Activated CD4-positive, alpha-beta T cell treated with anti-CD3 and anti-CD28 coated beads for 4 hours (primary cell): ENCODE measurements at regions not wholly inside any gene's neighbourhood (a gene's known extent, or its start where the extent isn't known, plus 50 kb on each side); places are given as distances from the start of the nearest gene placed in this dataset.

ENCODE experiments used
- DNase-seq, 2 donors: peaks; one replicate each; pipeline ENCODE4 v3.0.0-alpha.2; 2020

DNA sequence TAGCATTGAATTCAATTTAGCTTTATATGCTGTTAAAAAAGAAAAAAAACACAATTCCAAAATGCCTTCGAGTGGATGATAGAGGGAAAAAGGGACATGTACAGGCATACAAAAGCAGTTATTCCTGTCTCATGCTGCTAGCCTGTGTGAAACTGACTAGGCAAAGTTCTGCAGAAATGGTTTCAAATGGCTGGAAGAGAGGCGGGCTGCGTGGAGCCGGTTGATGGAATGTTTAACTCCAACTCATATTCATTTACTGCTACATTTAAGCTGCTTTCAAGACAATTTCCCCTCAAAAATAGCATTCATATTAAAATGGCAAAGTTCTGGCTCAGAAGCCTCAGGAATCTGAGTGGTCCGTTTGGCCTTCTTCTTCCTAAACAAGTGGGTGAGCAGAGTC lies 143.8 kb upstream of the PPARGC1A start:
- DNase-seq: no peak

DNA sequence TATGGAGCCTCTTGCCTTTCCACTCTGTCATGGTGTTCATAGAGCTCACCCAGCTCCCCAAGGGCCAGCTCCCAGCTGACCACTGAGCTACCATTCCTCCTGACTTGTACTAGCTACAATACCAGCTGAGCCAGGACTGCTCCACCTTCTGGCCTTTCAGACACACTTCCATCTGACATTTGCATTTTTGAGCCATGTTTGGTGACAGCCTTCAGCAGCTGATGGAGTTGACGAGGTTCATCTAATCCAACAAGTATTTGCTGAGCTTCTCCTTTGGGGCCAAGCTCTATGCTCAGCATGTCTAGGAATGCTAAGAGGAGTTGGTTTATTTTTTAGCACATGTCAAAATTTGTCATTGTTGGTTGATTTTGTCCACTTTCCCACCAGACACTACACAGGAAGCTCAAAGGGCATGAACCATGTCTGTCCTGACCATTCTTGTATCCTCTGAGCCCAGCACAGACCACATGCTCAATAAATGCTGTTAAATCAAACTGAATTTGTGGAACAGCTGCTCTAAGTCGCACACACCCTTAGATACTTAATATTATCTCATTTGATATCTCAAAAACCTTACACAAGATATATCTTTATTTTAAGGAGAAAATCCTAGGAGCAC lies 142.6 kb upstream of the PPARGC1A start:
- no peak for DNase-seq

DNA sequence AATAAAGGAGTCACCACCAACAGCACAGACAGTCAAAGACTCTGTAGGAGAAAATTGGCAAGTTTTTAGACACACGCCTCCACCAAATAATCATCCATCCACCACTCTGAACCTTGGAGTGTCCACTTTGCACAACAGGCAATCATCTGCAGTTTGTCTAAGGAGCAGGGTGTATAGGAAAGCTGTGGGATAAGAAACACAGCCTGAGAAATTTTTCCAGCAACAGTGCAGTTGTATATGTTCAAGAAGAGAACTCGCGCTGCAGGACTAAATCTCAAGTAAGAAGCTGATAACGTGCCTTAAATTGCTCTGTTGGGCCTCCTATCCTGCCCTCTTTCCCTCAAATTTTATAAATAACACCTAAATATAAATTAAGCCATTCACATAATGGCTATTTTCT lies 136.7 kb upstream of the PPARGC1A start:
- DNase-seq: no peak

DNA sequence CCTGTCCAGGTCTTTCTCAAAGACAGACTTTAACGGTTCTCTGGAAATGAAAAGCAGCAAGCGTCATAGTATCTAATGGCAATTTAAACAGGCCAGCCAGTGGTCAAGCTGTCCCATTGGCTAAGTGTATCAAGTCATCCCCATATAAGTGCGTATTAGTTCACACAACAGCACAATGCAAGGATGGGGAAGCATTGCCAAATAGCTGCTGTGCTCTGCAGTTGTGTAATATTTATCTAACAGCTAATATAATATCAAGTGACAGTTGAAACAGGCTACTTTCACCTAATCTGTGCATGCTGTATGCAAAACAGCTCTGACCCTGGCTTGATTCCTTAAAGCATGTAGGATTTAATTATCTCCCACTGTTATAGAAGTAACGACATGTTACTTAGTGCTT lies 134.8 kb upstream of the PPARGC1A start:
- no peak for DNase-seq

DNA sequence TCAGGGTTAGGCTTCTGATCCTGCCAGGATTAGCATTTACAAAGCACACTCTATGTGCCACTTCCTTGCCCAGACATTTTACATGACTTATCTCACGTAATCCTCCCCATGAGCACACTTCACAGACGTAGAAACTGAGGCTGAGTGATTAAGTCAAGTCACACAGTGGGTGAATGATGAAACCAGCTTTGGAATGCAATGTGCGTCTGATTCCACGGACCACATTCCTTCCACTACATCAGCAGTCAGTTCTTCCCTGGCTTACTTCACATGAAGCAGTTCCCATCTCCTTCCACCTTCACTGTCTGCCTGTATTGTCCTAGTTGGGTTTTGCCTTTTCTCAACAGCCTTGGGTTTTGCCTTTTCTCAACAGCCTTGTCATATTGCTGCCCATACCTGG lies 134.3 kb upstream of the PPARGC1A start:
- no peak for DNase-seq

DNA sequence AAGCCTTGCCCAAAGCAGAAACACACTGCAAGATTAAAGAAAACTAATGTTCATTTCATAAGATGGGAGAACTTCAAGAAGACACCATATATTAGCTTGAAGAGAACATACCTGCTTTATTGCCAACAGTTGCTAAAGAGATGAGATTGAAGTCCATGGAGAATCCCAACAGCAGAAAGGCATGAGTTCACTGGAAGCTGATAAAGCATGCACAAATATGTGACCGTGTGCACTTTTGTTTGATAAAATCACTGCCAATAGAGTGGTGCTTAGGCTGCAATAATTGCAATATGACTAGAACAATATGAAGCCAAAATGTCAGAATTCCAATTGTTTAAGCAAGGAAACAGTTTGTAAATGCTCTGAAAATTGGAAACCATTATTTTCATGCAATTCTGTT lies 125.9 kb upstream of the PPARGC1A start:
- no peak for DNase-seq

DNA sequence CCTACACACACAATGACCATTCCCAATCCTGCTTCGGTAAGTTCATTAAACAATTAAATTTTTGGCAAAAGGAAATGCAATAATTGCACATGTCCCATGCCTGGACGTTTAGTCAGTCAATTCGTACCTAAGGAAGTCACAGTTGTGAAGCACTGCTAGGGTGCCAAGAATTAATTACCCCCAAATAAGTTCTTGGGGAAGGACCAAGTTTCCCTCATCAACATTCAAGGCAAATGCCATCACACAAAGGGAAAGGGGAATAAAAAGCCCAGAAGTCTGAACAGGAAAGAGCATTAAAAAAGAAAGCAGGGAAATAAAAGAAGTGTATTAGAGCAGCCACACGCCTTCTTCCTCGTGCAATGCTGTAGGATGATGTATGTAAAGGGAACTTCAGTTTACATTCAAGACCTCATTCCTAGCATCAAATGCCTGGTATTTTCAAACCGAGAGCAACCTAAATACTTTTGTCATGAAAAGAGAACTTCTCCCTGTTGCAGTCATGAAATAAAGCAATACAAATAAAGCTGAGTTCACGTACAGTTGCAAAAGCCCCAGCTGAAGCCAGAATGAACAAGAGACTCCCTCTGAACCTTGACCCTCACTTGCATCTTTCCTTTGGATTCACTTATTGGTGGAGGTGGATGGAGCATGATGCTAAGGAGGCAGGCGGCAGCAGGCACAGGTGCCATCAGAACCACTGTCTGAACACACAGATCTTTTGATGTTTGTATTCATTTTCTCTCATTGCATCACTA lies 124.0 kb upstream of the PPARGC1A start:
- no peak for DNase-seq

DNA sequence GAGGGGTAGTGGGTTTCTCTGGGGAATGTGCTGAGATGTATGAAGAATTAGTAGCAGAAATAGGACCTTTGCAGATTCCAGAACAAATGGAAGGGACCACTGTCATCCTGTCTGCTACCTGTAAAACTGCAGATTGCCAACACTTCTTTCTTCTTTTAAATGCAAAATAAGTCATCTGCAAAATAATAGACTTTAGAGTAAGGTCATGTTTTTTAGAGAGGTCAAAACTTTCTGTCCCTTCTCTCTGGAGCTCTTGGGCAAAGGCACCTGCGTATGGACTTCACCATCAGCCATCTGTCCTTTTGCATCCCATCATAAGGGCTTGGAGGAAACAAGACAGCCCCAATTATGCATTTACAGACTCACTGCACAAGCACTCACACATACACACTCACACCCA lies 121.1 kb upstream of the PPARGC1A start:
- no peak for DNase-seq

DNA sequence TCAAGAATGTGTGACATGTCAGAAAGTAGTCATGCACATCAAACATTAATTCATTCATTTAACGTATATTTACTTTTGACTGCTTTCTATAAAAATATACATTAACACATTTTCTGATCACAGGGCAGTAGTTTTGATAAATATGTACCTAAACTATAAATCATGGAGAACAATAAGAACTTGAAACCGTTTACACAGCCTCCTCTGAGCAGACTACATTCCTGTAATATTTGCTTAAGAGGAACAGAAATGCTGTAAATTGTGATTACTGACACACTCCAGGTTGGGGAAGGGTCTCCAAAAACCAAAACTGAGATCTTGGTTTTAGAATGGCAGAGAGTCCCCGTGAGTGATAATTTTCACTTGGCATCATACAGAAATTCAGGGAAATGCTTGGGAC lies 120.7 kb upstream of the PPARGC1A start:
- no peak for DNase-seq

DNA sequence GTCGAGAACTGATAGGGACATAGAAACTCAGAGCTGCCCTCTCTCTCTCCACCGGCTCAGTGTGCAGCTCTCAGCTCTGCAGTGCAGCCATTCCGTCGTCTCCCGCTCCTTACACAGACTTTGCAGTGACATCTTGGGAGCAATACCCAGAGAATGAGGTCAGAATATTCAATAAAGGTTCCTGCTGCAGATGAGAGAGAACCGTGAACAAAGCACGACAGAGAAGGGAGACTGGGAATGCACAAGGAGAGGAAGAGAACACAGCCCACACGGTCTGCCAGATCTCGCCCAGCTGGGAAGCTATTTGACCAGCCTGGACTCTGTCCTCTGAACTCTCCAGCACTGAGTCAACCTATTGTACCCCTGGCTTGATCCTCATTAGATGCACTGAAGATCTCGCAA lies 118.0 kb upstream of the PPARGC1A start:
- no peak for DNase-seq

DNA sequence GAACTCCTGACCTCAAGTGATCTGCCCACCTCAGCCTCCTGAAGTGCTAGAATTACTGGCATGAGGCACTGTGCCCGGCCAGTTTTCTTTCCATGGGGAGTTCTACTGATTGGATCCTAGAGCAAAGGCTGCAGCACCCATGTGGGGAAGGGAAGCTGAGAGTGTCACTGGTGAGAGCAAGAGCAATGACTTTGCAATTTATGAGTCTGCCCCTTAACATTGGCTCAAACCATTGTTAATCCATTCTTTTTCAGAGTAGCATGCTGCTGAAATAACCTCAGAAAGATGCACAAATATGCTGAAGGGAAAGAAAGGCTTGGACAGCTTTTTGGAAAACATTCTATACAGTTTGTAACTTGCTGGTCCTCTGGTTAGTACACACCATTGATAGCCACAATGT lies 116.4 kb upstream of the PPARGC1A start:
- DNase-seq: no peak

DNA sequence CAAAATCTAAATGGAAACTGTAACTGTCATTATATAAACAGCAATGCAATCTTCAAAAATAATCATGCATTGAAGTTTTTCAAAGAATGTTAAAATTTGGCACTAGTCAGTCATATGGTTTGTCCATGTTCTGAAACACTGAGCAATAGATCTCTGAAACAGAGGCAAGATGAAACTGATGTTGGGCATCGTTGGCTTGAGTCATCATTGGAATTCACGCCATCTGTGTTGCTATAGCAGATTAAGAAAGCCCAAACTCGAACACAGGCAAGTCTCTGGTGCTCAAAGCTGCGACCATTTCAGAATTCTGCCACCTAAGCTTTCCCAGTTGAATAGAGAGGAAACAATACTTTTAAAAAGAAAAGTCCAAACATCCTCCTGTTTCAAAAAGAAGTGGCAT lies 114.1 kb upstream of the PPARGC1A start:
- no peak for DNase-seq

DNA sequence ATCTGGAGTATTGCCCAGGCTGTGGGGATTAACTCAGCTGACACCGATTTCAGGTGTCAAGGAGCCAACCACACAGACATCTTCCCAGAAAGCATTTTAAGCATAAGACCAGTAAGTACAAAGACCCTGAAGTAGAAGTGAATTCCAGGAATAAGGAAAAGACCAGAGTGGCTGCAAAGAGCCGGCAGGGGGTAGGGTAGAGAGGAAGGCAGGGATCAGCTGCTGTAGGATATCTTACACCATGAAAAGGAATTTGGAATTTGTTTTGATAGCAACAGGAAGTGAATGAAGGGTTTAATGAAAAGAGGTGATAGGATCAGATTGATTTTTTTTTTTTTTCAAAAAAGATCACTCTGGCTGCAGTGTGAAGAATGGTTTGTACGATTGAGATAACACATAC lies 113.6 kb upstream of the PPARGC1A start:
- DNase-seq: no peak

DNA sequence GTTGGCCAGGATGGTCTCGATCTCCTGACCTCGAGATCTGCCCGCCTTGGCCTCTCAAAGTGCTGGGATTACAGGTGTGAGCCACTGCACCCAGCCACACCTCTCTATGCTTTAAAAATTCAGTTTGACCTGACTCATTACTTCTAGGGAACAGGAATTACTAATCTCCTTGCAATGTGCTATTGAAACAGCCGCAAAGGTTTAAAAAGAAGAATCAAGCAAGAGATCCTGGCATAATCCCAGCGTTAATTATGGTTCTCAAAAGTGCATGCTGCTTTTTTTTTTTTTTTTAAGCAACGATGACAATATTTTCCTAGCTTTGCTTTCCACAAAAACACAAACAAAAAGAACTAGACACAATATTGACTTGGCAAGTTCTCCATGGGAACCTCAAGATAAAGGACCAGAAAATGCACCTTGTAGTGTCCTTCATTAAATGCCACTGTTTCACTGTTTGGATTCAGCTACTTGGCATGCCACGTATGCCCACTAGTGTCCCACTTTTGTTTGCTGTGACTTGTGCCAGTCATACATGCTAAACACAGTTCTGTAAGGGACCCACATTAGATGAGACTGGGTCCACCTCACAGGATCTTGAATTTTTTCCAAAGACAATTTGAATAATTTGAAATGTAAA lies 112.6 kb upstream of the PPARGC1A start:
- DNase-seq: no peak

DNA sequence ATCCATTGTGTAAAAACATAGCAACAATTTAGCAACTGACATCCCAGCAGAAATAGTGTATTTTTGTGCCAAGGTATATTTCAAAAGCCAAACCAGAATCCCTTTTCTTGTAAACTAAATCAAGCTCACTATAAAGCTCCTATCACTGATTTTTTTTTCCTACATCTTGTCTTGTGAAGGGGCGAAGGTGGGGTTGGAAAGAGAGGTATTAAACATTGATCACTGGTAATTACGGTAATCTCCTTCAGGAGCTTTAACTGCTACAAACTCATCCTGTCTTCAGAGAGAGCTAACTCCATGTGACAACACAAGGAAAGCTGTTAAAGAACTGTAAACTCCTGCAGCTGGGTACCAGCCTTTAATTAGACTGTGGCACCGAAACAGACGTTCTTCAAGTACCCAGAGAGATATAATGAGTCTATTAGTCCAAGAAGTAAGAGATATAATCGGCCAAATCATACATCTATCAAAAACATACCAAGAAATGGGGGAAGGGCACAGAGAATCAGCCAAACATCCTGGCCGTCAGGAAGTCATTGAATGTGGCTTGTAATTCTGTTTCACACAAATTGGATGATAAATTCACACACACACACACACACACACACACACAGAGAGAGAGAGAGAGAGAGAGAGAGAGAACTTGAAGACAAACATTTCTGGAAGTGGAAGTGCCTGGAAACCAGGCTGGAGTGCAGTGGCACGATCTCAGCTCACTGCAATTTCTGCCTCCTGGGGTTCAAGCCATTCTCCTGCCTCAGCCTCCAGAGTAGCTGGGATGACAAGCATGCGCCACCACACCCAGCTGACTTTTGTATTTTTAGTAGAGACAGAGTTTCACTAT lies 111.9 kb upstream of the PPARGC1A start:
- DNase-seq: no peak

DNA sequence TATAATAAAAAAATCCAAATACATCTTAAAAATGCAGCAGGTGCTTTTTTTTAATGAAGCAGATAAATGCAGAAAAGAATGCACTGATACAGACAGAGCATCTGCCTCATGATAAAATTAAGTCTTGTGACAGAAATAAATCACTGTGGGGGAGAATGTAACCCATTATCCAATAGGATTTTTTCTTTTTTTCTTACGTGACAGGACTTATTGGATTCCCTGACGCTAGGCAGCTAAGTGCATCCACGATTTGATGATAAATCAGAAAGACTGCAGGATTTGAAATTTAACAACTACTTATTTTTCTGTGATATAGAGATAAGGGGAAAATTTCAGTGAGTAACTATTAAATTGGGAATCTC lies 110.6 kb upstream of the PPARGC1A start:
- no peak for DNase-seq

DNA sequence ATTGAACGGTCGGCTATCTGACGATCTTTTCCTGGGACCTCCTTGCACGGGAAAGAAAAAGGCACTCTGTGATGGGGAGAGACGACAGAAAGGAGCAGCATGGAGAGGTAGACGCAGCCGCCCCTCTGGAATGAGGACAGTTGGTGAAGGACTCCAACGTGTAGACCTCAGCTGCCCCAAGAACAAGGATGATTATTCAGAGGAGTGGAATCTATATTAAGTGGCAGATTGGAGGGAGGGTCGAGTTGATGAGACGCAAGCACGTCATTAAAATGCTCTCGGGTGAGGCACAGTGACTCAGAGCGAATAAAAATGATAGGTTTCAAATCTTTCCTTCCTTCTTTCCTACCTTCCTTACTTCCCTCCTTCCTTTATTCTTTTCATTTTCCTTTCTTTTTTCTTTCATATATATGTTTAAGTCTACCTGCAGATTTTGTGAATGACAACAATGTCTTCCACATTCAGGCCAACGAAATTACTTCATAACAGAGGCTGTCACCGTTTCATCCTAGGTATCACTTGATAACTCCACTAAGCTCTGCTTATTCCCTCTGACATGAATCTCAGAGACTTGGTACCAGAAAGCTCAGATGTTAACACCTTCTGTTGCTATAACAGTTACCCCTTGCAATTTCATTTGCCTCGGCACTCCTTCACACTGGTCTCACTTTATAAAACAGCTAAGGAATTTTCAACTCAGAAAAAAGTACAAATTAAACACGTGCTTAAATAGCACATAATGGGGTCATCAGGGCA lies 110.0 kb upstream of the PPARGC1A start:
- no peak for DNase-seq

DNA sequence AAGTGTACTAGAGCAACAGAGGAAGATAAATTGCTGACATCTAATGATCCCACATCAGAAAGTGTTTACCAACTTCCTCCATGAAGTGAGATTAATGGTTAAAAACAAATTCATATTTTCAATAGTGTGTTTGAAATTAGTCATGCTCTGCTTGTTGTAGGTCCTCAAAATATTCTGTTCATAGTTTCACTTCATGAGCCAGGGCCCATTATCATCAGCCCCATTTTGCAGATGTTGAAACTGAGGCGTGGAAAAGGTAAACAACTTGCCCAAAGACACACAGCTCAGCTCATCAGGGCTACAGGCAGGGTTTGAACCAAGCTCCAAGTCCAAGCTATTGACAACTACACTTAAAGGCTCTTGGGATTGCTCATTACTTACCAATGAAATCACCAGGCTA lies 103.5 kb upstream of the PPARGC1A start:
- no peak for DNase-seq

DNA sequence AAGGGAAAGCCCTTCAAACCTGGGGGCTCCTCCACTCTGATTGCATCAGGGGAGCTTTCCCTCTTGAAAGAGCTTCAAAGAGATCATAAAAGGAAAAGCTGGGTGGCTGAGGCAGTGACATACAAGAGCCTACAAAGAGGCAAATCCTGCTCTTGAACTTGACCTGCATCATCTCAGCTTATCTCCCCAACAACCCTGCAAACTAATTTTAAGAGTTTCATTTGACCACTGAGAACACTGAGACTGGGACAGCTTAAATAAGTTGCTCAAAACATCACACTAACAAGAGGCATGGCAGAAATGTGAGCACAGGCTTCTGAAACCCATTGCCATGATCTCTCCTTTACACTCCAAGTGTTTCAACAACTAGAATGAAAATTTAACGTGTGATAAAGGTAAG lies 101.6 kb upstream of the PPARGC1A start:
- DNase-seq: no peak

DNA sequence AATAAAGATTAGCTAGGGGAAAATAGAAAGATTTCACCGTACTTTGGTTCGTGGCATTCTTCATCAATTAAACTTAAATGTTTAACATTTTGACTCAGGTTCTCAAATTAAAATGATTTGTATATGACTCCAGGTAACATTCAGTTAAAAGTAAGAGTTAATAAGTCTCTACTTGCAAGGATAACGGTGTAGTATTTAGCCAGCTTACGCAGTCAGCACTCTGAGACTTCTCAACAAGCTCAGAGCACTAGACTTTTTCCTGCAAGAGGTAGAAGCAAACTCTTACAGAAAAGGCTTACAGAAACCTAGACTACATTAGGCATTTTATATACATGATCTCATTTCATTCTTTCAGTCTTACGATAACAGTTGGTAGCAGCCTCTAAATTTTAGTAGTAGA lies 96.4 kb upstream of the PPARGC1A start:
- DNase-seq: no peak

DNA sequence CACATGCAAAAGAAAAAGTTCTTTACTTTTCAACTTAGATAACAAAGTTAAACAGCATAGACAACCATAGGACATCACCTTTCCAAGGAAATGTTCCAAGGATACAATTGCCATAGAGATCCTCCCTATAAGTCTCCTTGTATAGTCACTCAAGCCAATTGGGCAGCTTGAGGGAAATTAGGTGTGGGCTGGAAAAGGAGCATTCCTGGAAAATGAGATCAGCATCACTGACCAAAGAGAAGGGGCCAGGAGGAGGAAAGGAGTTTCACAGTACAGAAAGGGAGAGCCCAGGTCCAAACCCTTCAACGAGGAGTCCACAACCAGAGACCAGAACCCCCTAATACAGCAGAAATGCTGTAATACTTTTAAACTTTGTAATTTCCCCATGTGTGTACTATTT lies 91.5 kb upstream of the PPARGC1A start:
- DNase-seq: no peak

DNA sequence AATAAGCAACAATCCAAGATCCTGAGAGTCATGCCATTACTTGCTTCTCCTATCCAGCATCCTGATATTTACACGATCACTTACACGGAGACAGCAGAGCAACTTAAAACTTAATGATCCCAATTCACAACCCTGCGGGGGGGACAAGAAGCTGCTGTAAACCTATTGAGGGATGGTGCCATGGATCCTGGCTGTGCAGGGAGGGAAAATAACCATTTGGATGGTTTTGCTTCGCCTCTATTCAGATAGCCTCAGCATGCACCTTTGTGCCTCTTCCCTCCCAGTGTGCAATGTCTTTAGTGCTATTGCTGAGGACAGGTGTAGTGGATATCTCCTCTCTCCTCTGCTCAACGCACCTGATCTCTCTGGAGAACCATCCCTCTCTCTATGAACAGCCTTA lies 89.7 kb upstream of the PPARGC1A start:
- DNase-seq: no peak

DNA sequence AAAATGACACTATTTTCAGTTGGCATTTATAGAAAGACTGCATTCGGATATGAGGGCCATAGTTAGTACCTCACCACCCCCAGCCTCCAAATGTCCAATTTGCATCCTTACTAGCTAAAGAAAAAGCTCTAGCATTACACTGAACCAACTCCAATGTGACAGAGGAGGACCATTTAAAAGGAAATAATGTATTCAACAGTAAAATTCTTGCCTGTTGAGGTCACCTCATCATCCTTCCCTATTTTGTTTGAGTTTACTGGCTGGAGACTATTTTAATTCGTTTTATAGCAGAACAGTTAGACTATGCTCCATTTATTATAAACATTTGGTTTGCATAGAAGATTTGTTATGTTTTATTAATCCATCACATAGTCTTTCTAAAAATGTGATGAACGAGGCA lies 88.2 kb upstream of the PPARGC1A start:
- no peak for DNase-seq
